ENCODE measurements at regions not wholly inside any gene's neighbourhood (a gene's known extent, or its start where the extent isn't known, plus 50 kb on each side); places are given as distances from the start of the nearest gene placed in this dataset.

GRCh38 chr9:126238415-126238814 lies 88.2 kb upstream of the MVB12B start:
- H3K4me3 ChIP-seq (replicated peaks; ENCODE audit: insufficient read depth, low read length): no peak overlapping the region
- no peak overlapping the region for H3K27ac ChIP-seq (replicated peaks)
- no peak for TF ChIP-seq GABPA (IDR thresholded peaks at IDR 0.05; ENCODE audit: low read depth)
- no peak for TF ChIP-seq SPI1 (IDR thresholded peaks at IDR 0.05; ENCODE audit: borderline replicate concordance, low read depth)
- no peak for TF ChIP-seq POLR2AphosphoS5 (IDR thresholded peaks at IDR 0.05; ENCODE audit: low read depth)
- TF ChIP-seq CTCF (IDR thresholded peaks at IDR 0.05; ENCODE audit: insufficient read depth, low read length): no peak
- TF ChIP-seq, protein P1, sequence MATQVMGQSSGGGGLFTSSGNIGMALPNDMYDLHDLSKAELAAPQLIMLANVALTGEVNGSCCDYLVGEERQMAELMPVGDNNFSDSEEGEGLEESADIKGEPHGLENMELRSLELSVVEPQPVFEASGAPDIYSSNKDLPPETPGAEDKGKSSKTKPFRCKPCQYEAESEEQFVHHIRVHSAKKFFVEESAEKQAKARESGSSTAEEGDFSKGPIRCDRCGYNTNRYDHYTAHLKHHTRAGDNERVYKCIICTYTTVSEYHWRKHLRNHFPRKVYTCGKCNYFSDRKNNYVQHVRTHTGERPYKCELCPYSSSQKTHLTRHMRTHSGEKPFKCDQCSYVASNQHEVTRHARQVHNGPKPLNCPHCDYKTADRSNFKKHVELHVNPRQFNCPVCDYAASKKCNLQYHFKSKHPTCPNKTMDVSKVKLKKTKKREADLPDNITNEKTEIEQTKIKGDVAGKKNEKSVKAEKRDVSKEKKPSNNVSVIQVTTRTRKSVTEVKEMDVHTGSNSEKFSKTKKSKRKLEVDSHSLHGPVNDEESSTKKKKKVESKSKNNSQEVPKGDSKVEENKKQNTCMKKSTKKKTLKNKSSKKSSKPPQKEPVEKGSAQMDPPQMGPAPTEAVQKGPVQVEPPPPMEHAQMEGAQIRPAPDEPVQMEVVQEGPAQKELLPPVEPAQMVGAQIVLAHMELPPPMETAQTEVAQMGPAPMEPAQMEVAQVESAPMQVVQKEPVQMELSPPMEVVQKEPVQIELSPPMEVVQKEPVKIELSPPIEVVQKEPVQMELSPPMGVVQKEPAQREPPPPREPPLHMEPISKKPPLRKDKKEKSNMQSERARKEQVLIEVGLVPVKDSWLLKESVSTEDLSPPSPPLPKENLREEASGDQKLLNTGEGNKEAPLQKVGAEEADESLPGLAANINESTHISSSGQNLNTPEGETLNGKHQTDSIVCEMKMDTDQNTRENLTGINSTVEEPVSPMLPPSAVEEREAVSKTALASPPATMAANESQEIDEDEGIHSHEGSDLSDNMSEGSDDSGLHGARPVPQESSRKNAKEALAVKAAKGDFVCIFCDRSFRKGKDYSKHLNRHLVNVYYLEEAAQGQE (IDR thresholded peaks at IDR 0.05; ENCODE audit: insufficient replicate concordance, low read depth): no peak
- DNase-seq (ENCODE audit: low read depth in 1 of 2, low spot score in 1 of 2): no peak
- H3K27me3 ChIP-seq (ENCODE audit: insufficient read depth, poor library complexity, severe bottlenecking): no peaks in the 10 kb centered on the region

DNA sequence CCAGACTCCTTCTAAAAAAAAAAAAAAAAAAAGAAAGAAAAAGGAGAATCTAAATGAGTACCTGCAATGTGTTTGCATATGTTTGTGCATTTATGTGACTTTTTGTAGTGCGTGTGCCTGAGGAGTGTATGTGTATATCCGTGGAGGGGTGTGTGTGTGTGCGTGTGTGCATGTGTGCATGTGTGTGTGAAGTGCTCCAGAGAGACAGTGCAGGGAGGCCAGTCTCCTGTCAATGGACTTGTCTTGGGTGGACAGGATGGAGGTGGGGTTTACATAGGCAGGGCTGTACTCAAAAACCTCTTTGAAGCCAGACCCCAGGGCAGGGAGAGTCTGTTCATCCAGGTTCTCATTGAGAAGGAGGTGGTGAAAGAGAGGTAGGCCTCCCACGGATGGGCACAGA lies 87.1 kb upstream of the MVB12B start:
- TF ChIP-seq GABPA (IDR thresholded peaks at IDR 0.05; ENCODE audit: low read depth) (no peak), CTCF (IDR thresholded peaks at IDR 0.05; ENCODE audit: insufficient read depth, low read length) (no peak)
- TF ChIP-seq, protein P1 (IDR thresholded peaks at IDR 0.05; ENCODE audit: insufficient replicate concordance, low read depth): no peak
- Histone ChIP-seq H3K4me3 (replicated peaks; ENCODE audit: insufficient read depth, low read length) (no peak overlapping the region), H3K27me3 (ENCODE audit: insufficient read depth, poor library complexity, severe bottlenecking) (no peaks in the 10 kb centered on the region), H3K27ac (replicated peaks) (no peak overlapping the region)
- DNase-seq (ENCODE audit: low read depth in 1 of 2, low spot score in 1 of 2): no peak

GRCh38 chr9:126240835-126241234 lies 85.8 kb upstream of the MVB12B start:
- H3K27me3 ChIP-seq (ENCODE audit: insufficient read depth, poor library complexity, severe bottlenecking): no peaks in the 10 kb centered on the region
- no peak for TF ChIP-seq CTCF (IDR thresholded peaks at IDR 0.05; ENCODE audit: insufficient read depth, low read length)
- no peak for TF ChIP-seq POLR2AphosphoS5 (IDR thresholded peaks at IDR 0.05; ENCODE audit: low read depth)
- TF ChIP-seq GABPA (IDR thresholded peaks at IDR 0.05; ENCODE audit: low read depth): no peak
- TF ChIP-seq SPI1 (IDR thresholded peaks at IDR 0.05; ENCODE audit: borderline replicate concordance, low read depth): no peak
- TF ChIP-seq, protein P1 (IDR thresholded peaks at IDR 0.05; ENCODE audit: insufficient replicate concordance, low read depth): no peak
- H3K4me3 ChIP-seq (replicated peaks; ENCODE audit: insufficient read depth, low read length): no peak overlapping the region
- no peak overlapping the region for H3K27ac ChIP-seq (replicated peaks)
- no peak for DNase-seq (ENCODE audit: low read depth in 1 of 2, low spot score in 1 of 2)

All from HL-60 (cell line).